ENCODE measurements at regions not wholly inside any gene's neighbourhood (a gene's known extent, or its start where the extent isn't known, plus 50 kb on each side); places are given as distances from the start of the nearest gene placed in this dataset.
A peak's percentile ranks its signal among the peaks of the same experiment; 100 is the strongest.

- TF ChIP-seq ZNF318 (CRISPR knock-in tag; IDR thresholded peaks at IDR 0.05) (no peak), CREB1 (IDR thresholded peaks at IDR 0.05) (peak; percentile 83), CREB1 (CRISPR knock-in tag; IDR thresholded peaks at IDR 0.05) (no peak), DR1 (CRISPR knock-in tag; IDR thresholded peaks at IDR 0.05) (no peak)
These were observed 460.6 kb downstream of the CDH8 start (continued) for GRCh38 chr16:61575617-61576016.

- FAIRE-seq (no peak), ATAC-seq (no peak), DNase-seq (ENCODE audit: low spot score) (no peak)
- ChIA-PET CTCF (ENCODE audit: low intra/inter-chr PET ratio, low total read pairs) (no interaction called here), POLR2A (no interaction called here)
- in situ Hi-C loops (cut with HindIII; ENCODE audit: extremely low pct_ligation_motif_present, low pct_unique_long_range_greater_than_20kb): no loop called here
- no peaks in the 10 kb centered on the region for H3K36me3 ChIP-seq (replicated peaks in 1 of 2; ENCODE audit: control insufficient read depth in 1 of 2, insufficient read depth in 2 of 2, low read length in 2 of 2)
- 43% methylated on average over 2 of the region's 2 CpGs for WGBS (ENCODE audit: low lambda C conversion rate)
- H3K27me3 ChIP-seq (ENCODE audit: control insufficient read depth in 1 of 2, insufficient read depth in 2 of 2, low read length in 2 of 2): no peaks in the 10 kb centered on the region
- TF ChIP-seq MTF2 (CRISPR knock-in tag; IDR thresholded peaks at IDR 0.05; ENCODE audit: borderline replicate concordance): no peak
- no peak for TF ChIP-seq FOXO1 (CRISPR knock-in tag; IDR thresholded peaks at IDR 0.05)
- TF ChIP-seq ZNF543 (CRISPR knock-in tag; IDR thresholded peaks at IDR 0.05): no peak
- no peak for TF ChIP-seq ARNTL (CRISPR knock-in tag; IDR thresholded peaks at IDR 0.05)
- no peak for TF ChIP-seq MTERF4 (CRISPR knock-in tag; IDR thresholded peaks at IDR 0.05)
- TF ChIP-seq CREB1 (IDR thresholded peaks at IDR 0.05): peak; percentile 76
- no peak for TF ChIP-seq CREB1 (CRISPR knock-in tag; IDR thresholded peaks at IDR 0.05)
- no peak overlapping the region for H3K4me3 ChIP-seq (replicated peaks in 1 of 3; ENCODE audit: insufficient read depth in 1 of 3, low read depth in 2 of 3, low read length in 3 of 3)
- peaks cover 89% of the 10 kb centered on the region for H3K9me3 ChIP-seq (ENCODE audit: low read length)
- no TSS peak for BruUV-seq (replicated peaks)
- no peaks in the 10 kb centered on the region for H3K4me1 ChIP-seq (ENCODE audit: insufficient read depth, low read length)
- H3K9ac ChIP-seq (ENCODE audit: insufficient read depth, low read depth, low read length): no peak overlapping the region
- no peaks in the 10 kb centered on the region for H3K79me2 ChIP-seq (ENCODE audit: insufficient read depth, low read length)
- no peak overlapping the region for H3K4me2 ChIP-seq (ENCODE audit: low read depth, low read length)
- no peak overlapping the region for H2AFZ ChIP-seq (ENCODE audit: low read length)
- intact Hi-C loops (cut with micrococcal nuclease; ENCODE audit: unreplicated experiment): no loop called here
- no peaks in the 10 kb centered on the region for H4K20me1 ChIP-seq (ENCODE audit: insufficient read depth, low read length)
- no peak overlapping the region for H3K27ac ChIP-seq (ENCODE audit: extremely low read length, insufficient read depth, low read length)
These were observed 467.2 kb downstream of the CDH8 start for GRCh38 chr16:61569028-61569427.

Measured in HepG2 (cell line).